ENCODE measurements at regions not wholly inside any gene's neighbourhood (a gene's known extent, or its start where the extent isn't known, plus 50 kb on each side); places are given as distances from the start of the nearest gene placed in this dataset.

DNA sequence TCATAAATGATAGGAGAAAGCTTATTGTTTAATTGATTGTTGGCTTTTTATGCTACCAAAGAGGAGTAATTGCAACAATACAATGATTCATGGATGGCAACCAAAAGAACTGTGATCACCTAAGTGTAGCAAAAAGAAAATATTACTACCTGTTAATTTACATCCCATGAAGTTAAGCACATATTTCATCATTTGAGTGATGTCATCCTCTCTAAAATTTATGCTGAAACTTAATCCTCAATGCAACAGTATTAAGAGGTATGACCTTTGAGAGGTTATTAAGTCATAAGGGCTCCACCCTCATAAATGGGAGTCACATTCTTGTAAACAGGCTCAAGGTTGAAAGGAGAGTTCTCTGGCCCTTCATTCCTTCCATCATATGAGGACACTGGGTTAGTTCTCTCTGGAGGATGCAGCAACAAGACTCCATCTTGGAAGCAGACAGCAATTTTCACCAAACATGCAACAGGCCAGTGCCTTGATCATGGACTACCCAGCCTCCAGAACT is 190.6 kb upstream of the GRIK2 start:
- H3K36me3 ChIP-seq = no peaks in the 10 kb centered on the region
- TF ChIP-seq POLR2A (IDR thresholded peaks at IDR 0.05) (no peak), POLR2AphosphoS5 (IDR thresholded peaks at IDR 0.05) (no peak), CTCF (IDR thresholded peaks at IDR 0.05 in 8 of 11, conservative IDR thresholded peaks at IDR 0.05 in 3 of 11) (no peak)
- intact Hi-C loops (cut with DNase I; ENCODE audit: low total_unique reads) = no loop called here
- no peak for DNase-seq
- H3K4me1 ChIP-seq = no peaks in the 10 kb centered on the region
- no peak overlapping the region for H3K4me3 ChIP-seq
- H3K27ac ChIP-seq = no peak overlapping the region
- H3K27me3 ChIP-seq (replicated peaks in 1 of 7) = no peaks in the 10 kb centered on the region
- no peaks in the 10 kb centered on the region for H3K9me3 ChIP-seq

DNA sequence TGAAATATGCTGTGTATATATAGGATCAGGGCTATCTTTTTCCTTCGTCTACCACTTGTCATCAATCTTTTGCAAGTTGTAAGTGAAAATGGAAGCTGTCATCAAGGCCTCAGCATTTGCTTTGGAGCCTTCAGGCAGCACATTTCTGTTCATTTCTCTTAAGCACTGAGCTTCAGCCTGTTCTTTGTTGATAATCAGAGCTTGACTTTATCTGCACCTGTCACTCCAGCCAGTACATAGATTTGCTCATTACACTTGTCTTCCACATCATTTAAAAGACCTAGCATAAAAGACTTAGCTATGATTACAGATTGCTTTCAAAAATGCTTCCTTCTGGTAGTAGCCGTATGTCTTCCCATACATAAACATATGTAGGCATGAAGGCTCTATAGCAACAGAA is 189.8 kb upstream of the GRIK2 start:
- H3K4me1 ChIP-seq = no peaks in the 10 kb centered on the region
- WGBS, 5 donors = 73 to 79% (median 75%) methylated on average over 2 of the region's 2 CpGs
- no peaks in the 10 kb centered on the region for H3K27me3 ChIP-seq (replicated peaks in 1 of 7)
- intact Hi-C loops (cut with DNase I; ENCODE audit: low total_unique reads) = no loop called here
- no peaks in the 10 kb centered on the region for H3K9me3 ChIP-seq
- H3K4me3 ChIP-seq = no peak overlapping the region
- DNase-seq = no peak
- TF ChIP-seq POLR2AphosphoS5 (IDR thresholded peaks at IDR 0.05) = no peak
- TF ChIP-seq CTCF (IDR thresholded peaks at IDR 0.05 in 8 of 11, conservative IDR thresholded peaks at IDR 0.05 in 3 of 11) = no peak
- TF ChIP-seq POLR2A (IDR thresholded peaks at IDR 0.05) = no peak
- H3K36me3 ChIP-seq = no peaks in the 10 kb centered on the region
- H3K27ac ChIP-seq = no peak overlapping the region

GRCh38 chr6:101208152-101208551 is 185.4 kb upstream of the GRIK2 start:
- H3K36me3 ChIP-seq = no peaks in the 10 kb centered on the region
- no peaks in the 10 kb centered on the region for H3K9me3 ChIP-seq
- no peaks in the 10 kb centered on the region for H3K4me1 ChIP-seq
- H3K4me3 ChIP-seq = no peak overlapping the region
- no peak overlapping the region for H3K27ac ChIP-seq
- no peak for TF ChIP-seq POLR2A (IDR thresholded peaks at IDR 0.05)
- TF ChIP-seq POLR2AphosphoS5 (IDR thresholded peaks at IDR 0.05) = no peak
- no peak for TF ChIP-seq CTCF (IDR thresholded peaks at IDR 0.05 in 8 of 11, conservative IDR thresholded peaks at IDR 0.05 in 3 of 11)
- H3K27me3 ChIP-seq (replicated peaks in 1 of 7) = no peaks in the 10 kb centered on the region
- intact Hi-C loops (cut with DNase I; ENCODE audit: low total_unique reads) = no loop called here
- no peak for DNase-seq
- 48 to 70% (median 49%) methylated on average over 4 of the region's 4 CpGs for WGBS, 5 donors

DNA sequence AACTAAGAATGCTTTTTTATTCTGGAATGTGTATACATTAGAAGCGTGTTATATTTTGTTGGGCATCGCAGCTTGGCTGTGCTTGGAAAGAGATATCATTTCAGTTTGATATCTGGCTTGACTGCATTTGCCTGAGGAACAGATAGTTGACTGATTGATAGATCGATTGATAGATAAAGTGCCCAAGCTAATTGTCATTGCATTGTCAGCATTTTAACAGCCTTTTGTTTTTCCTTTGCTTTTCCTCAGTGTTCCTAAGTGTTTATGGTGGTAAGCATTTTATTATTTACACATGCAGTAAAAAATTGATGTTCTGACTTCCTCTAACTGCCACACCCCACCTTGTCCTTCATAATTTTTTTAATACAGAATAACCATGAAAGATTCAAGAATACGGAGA is 180.9 kb upstream of the GRIK2 start:
- Histone ChIP-seq H3K4me3 (no peak overlapping the region), H3K9me3 (no peaks in the 10 kb centered on the region), H3K27ac (no peak overlapping the region), H3K4me1 (no peaks in the 10 kb centered on the region), H3K36me3 (no peaks in the 10 kb centered on the region), H3K27me3 (replicated peaks in 1 of 7) (no peaks in the 10 kb centered on the region)
- 81 to 95% (median 89%) methylated on average over 4 of the region's 4 CpGs for WGBS, 5 donors
- DNase-seq = no peak
- intact Hi-C loops (cut with DNase I; ENCODE audit: low total_unique reads) = no loop called here
- no peak for TF ChIP-seq CTCF (IDR thresholded peaks at IDR 0.05 in 8 of 11, conservative IDR thresholded peaks at IDR 0.05 in 3 of 11)
- TF ChIP-seq POLR2AphosphoS5 (IDR thresholded peaks at IDR 0.05) = no peak
- TF ChIP-seq POLR2A (IDR thresholded peaks at IDR 0.05) = no peak
